SK-N-SH (cell line): ENCODE measurements at regions not wholly inside any gene's neighbourhood (a gene's known extent, or its start where the extent isn't known, plus 50 kb on each side); places are given as distances from the start of the nearest gene placed in this dataset.

ENCODE experiments used
- CTCF ChIA-PET: fragments of 300-600, 350-600 bp; formaldehyde crosslinking; extraction: SDS; loops from one replicate; lab custom pipeline; 2021; lab: Yijun Ruan, JAX
- POLR2A ChIA-PET: fragments of 350-600 bp; sonication (Branson Sonifier 250); formaldehyde crosslinking; extraction: SDS; loops from one replicate; lab custom pipeline; 2020; ENCODE audit warnings: antibody characterized with exemption, inconsistent platforms; lab: Yijun Ruan, JAX
- DNase-seq: peaks from one replicate; pipeline ENCODE4 v3.0.0; 2012
- H2AFZ ChIP-seq: fragments of 200-600 bp; sonication (generic); 2 replicates; pipeline ENCODE4 v1.8.1; 2016; ENCODE audit warnings: antibody characterized with exemption, mild to moderate bottlenecking, low read depth
- H3F3A ChIP-seq: fragments of 200-600 bp; sonication (generic); replicated peaks from 2 replicates; pipeline ENCODE3; 2016; ENCODE audit warnings: antibody characterized with exemption, mild to moderate bottlenecking; ENCODE audit not compliant: insufficient read depth
- H3K27ac ChIP-seq, 2 experiments: fragments of 200-500 bp in 1 of 2; fragments of 200-600 bp in 1 of 2; sonication (Bioruptor generic) in 1 of 2; sonication (generic), shearing (Covaris generic) in 1 of 2; 2 replicates each; pipeline versions ENCODE4 v1.5.1 to v1.6.1; 2014 to 2016; ENCODE audit warnings: low read depth in 2 of 2, inconsistent platforms in 1 of 2, low read length in 1 of 2, mild to moderate bottlenecking in 1 of 2, mixed read lengths in 1 of 2
- H3K27me3 ChIP-seq: fragments of 200-600 bp; sonication (generic), shearing (Covaris generic); 2 replicates; pipeline ENCODE4 v1.6.1; 2016; ENCODE audit warnings: mixed run types; ENCODE audit not compliant: insufficient read depth
- H3K36me3 ChIP-seq, 2 experiments: fragments of 200-500 bp in 1 of 2; fragments of 200-600 bp in 1 of 2; sonication (Bioruptor generic) in 1 of 2; sonication (generic) in 1 of 2; replicated peaks in 1 of 2; 2 replicates each; pipeline versions ENCODE3 to v1.5.1; 2014 to 2016; ENCODE audit warnings: low read length in 1 of 2, mild to moderate bottlenecking in 1 of 2; ENCODE audit not compliant: insufficient read depth in 2 of 2, control insufficient read depth in 1 of 2
- H3K4me1 ChIP-seq, 2 experiments: fragments of 200-500 bp in 1 of 2; fragments of 200-600 bp in 1 of 2; sonication (Bioruptor generic) in 1 of 2; sonication (generic), shearing (Covaris generic) in 1 of 2; 2 replicates each; pipeline versions ENCODE4 v1.5.1 to v1.6.1; 2014 to 2016; ENCODE audit warnings: low read depth in 1 of 2, low read length in 1 of 2, mixed run types in 1 of 2; ENCODE audit not compliant: insufficient read depth in 2 of 2, control insufficient read depth in 1 of 2
- H3K4me2 ChIP-seq: fragments of 200-600 bp; sonication (generic), shearing (Covaris generic); 2 replicates; pipeline ENCODE4 v1.6.1; 2017; ENCODE audit warnings: mixed run types
- H3K4me3 ChIP-seq, 2 experiments: fragments of 200-500 bp in 1 of 2; fragments of 200-600 bp in 1 of 2; sonication (Bioruptor generic) in 1 of 2; sonication (generic), shearing (Covaris generic) in 1 of 2; 2 replicates each; pipeline versions ENCODE4 v1.5.1 to v1.8.1; 2014 to 2016; ENCODE audit warnings: low read depth in 2 of 2, inconsistent platforms in 1 of 2, low read length in 1 of 2, mild to moderate bottlenecking in 1 of 2, mixed read lengths in 1 of 2, moderate library complexity in 1 of 2
- H3K79me2 ChIP-seq: fragments of 200-600 bp; sonication (generic); 2 replicates; pipeline ENCODE4 v1.8.1; 2017; ENCODE audit warnings: mild to moderate bottlenecking; ENCODE audit not compliant: insufficient read depth
- H3K9ac ChIP-seq: fragments of 200-600 bp; sonication (generic); 2 replicates; pipeline ENCODE4 v1.6.1; 2017; ENCODE audit warnings: mixed run types
- H3K9me2 ChIP-seq: fragments of 200-600 bp; sonication (generic); 2 replicates; pipeline ENCODE4 v1.6.1; 2017; ENCODE audit warnings: mixed run types
- H3K9me3 ChIP-seq: fragments of 200-600 bp; sonication (generic); 2 replicates; pipeline ENCODE4 v1.6.1; 2017; ENCODE audit warnings: mixed run types, mild to moderate bottlenecking, moderate library complexity
- H4K20me1 ChIP-seq: fragments of 200-600 bp; sonication (generic); 2 replicates; pipeline ENCODE4 v1.6.1; 2017; ENCODE audit warnings: mild to moderate bottlenecking, mixed run types; ENCODE audit not compliant: insufficient read depth
- CHD2 ChIP-seq: fragments of 150-350 bp; IDR thresholded peaks from 2 replicates; pipeline ENCODE4 v1.6.1; 2018; ENCODE audit warnings: low read length; ENCODE audit not compliant: partially characterized antibody
- CTCF ChIP-seq: fragments of 200-600 bp; sonication (generic); IDR thresholded peaks from 2 replicates; pipeline ENCODE4 v1.6.1; 2017; ENCODE audit warnings: antibody characterized with exemption, mild to moderate bottlenecking, moderate library complexity
- FOXJ3 ChIP-seq: sonication (generic); formaldehyde crosslinking; IDR thresholded peaks from 2 replicates; pipeline ENCODE4 v1.5.1; 2020; ENCODE audit warnings: mild to moderate bottlenecking, missing genetic modification reagents
- FOXM1 ChIP-seq: IDR thresholded peaks from 2 replicates; pipeline ENCODE4 v1.4.0; 2012; ENCODE audit warnings: low read depth, mild to moderate bottlenecking
- GABPA ChIP-seq: IDR thresholded peaks from 2 replicates; pipeline ENCODE4 v1.4.0; 2012; ENCODE audit warnings: low read depth, mild to moderate bottlenecking
- JUND ChIP-seq: IDR thresholded peaks from 2 replicates; pipeline ENCODE4 v1.4.0; 2012
- MAX ChIP-seq: IDR thresholded peaks from 2 replicates; pipeline ENCODE4 v1.4.0; 2012; ENCODE audit warnings: low read depth
- NRF1 ChIP-seq: IDR thresholded peaks from 2 replicates; pipeline ENCODE4 v1.6.1; 2012; ENCODE audit warnings: low read depth, mild to moderate bottlenecking, low read length
- PBX3 ChIP-seq: IDR thresholded peaks from 2 replicates; pipeline ENCODE4; 2012
- POLR2AphosphoS5 ChIP-seq: IDR thresholded peaks from 2 replicates; pipeline ENCODE4 v1.6.1; 2012; ENCODE audit warnings: low read depth, low read length
- RCOR1 ChIP-seq: fragments of 150-350 bp; IDR thresholded peaks from 2 replicates; pipeline ENCODE4 v1.6.1; 2017; ENCODE audit warnings: antibody characterized with exemption, low read length
- RXRA ChIP-seq: IDR thresholded peaks from 2 replicates; pipeline ENCODE4 v1.4.0; 2012; ENCODE audit warnings: low read depth, mild to moderate bottlenecking, borderline replicate concordance
- SIN3A ChIP-seq: IDR thresholded peaks from 2 replicates; pipeline ENCODE4 v1.6.1; 2012; ENCODE audit warnings: low read depth, mild to moderate bottlenecking, low read length, moderate library complexity, borderline replicate concordance
- TAF1 ChIP-seq: IDR thresholded peaks from 2 replicates; pipeline ENCODE4 v1.6.1; 2012; ENCODE audit warnings: low read depth, mild to moderate bottlenecking, low read length, moderate library complexity, borderline replicate concordance
- WGBS: methylation state at CpG from one replicate; pipeline ENCODE4 v1.1.6; 2017; ENCODE audit warnings: low lambda C conversion rate; 5-methylcytosine and 5-hydroxymethylcytosine counted together
- TF ChIP-seq, protein P1 (sequence below): IDR thresholded peaks from 2 replicates; pipeline ENCODE4 v1.4.0; 2012; ENCODE audit warnings: low read depth, borderline replicate concordance
- TF ChIP-seq, protein P2 (sequence below): fragments of 150-350 bp; IDR thresholded peaks from 2 replicates; pipeline ENCODE4 v1.6.1; 2017; ENCODE audit warnings: antibody characterized with exemption, low read length, low read depth, borderline replicate concordance

GRCh38 chr14:84125676-84126075 is 1404.3 kb upstream of the FLRT2 start:
- TF ChIP-seq POLR2AphosphoS5 = no peak
- no peak for TF ChIP-seq MAX
- TF ChIP-seq FOXM1 = no peak
- no peak for TF ChIP-seq RCOR1
- no peak for TF ChIP-seq NRF1
- TF ChIP-seq, protein P1, sequence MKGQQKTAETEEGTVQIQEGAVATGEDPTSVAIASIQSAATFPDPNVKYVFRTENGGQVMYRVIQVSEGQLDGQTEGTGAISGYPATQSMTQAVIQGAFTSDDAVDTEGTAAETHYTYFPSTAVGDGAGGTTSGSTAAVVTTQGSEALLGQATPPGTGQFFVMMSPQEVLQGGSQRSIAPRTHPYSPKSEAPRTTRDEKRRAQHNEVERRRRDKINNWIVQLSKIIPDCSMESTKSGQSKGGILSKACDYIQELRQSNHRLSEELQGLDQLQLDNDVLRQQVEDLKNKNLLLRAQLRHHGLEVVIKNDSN = no peak
- TF ChIP-seq SIN3A = no peak
- no peak for TF ChIP-seq TAF1
- TF ChIP-seq JUND = no peak
- TF ChIP-seq RXRA = no peak
- TF ChIP-seq FOXJ3 = no peak
- TF ChIP-seq PBX3 = no peak
- TF ChIP-seq CTCF = no peak
- TF ChIP-seq, protein P2, sequence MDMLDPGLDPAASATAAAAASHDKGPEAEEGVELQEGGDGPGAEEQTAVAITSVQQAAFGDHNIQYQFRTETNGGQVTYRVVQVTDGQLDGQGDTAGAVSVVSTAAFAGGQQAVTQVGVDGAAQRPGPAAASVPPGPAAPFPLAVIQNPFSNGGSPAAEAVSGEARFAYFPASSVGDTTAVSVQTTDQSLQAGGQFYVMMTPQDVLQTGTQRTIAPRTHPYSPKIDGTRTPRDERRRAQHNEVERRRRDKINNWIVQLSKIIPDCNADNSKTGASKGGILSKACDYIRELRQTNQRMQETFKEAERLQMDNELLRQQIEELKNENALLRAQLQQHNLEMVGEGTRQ = no peak
- TF ChIP-seq GABPA = no peak
- TF ChIP-seq CHD2 = no peak
- TF ChIP-seq, all 33 proteins: peak for 0
- no peak overlapping the region for H2AFZ ChIP-seq
- H3K4me1 ChIP-seq = no peaks in the 10 kb centered on the region
- H3K4me2 ChIP-seq = no peak overlapping the region
- ChIA-PET CTCF (no interaction called here), POLR2A (no interaction called here)
- 50% methylated on average over 4 of the region's 4 CpGs for WGBS
- no peak for DNase-seq
- H3K27ac ChIP-seq = no peak overlapping the region
- H3K79me2 ChIP-seq = no peaks in the 10 kb centered on the region
- no peaks in the 10 kb centered on the region for H3K36me3 ChIP-seq
- no peaks in the 10 kb centered on the region for H3K27me3 ChIP-seq
- no peaks in the 10 kb centered on the region for H3F3A ChIP-seq
- H3K4me3 ChIP-seq = no peak overlapping the region
- H4K20me1 ChIP-seq = no peaks in the 10 kb centered on the region
- H3K9me3 ChIP-seq = no peaks in the 10 kb centered on the region
- H3K9me2 ChIP-seq = no peaks in the 10 kb centered on the region
- no peak overlapping the region for H3K9ac ChIP-seq
